ENCODE measurements at regions not wholly inside any gene's neighbourhood (a gene's known extent, or its start where the extent isn't known, plus 50 kb on each side); places are given as distances from the start of the nearest gene placed in this dataset.
A peak's percentile ranks its signal among the peaks of the same experiment; 100 is the strongest.

- TF ChIP-seq E2F6 (IDR thresholded peaks at IDR 0.05; ENCODE audit: borderline replicate concordance in 1 of 2, extremely low read depth in 1 of 2, insufficient read depth in 1 of 2, insufficient read length in 1 of 2, low read depth in 1 of 2, low read length in 1 of 2, poor library complexity in 1 of 2, severe bottlenecking in 1 of 2) (peak in 1 of 2 experiments; percentile 63), TGIF2 (CRISPR knock-in tag; IDR thresholded peaks at IDR 0.05) (no peak), ATF1 (CRISPR knock-in tag; IDR thresholded peaks at IDR 0.05) (no peak), ATF1 (tag; IDR thresholded peaks at IDR 0.05) (peak; percentile 55; the same call in 1 of the 2 replicates), ARID2 (IDR thresholded peaks at IDR 0.05) (no peak), ZMIZ1 (IDR thresholded peaks at IDR 0.05; ENCODE audit: low read depth in 2 of 2, low read length in 2 of 2) (peak in 1 of 2 experiments; percentile 49; a peak in 1 of 4 replicates), ESRRB (CRISPR knock-in tag; IDR thresholded peaks at IDR 0.05; ENCODE audit: borderline replicate concordance) (no peak), E2F8 (IDR thresholded peaks at IDR 0.05; ENCODE audit: low read depth, partially characterized antibody) (no peak), FOXJ3 (CRISPR knock-in tag; IDR thresholded peaks at IDR 0.05) (no peak), DMBX1 (CRISPR knock-in tag; IDR thresholded peaks at IDR 0.05; ENCODE audit: borderline replicate concordance) (peak; percentile 71; the same call in 1 of the 2 replicates), SIX5 (IDR thresholded peaks at IDR 0.05; ENCODE audit: borderline replicate concordance in 1 of 2, insufficient read depth in 1 of 2, low read depth in 1 of 2, low read length in 2 of 2) (no peak), CUX1 (CRISPR knock-in tag; IDR thresholded peaks at IDR 0.05) (no peak)
Observed at GRCh38 chr6:30814146-30815040, 69.9 kb upstream of the DDR1 start (continued).

Measured in K562 (cell line).